HG03060 (cell line): ENCODE measurements at regions not wholly inside any gene's neighbourhood (a gene's known extent, or its start where the extent isn't known, plus 50 kb on each side); places are given as distances from the start of the nearest gene placed in this dataset.
"Not testable (repeated sequence)": the region's sequence is repeated elsewhere in the genome, so short reads cannot be mapped to it uniquely, and the experiment has no call there.

Experiments used
- ATAC-seq: cut with Tn5 transposase; IDR thresholded peaks from one replicate; pipeline ENCODE4 v1.9.1; 2021; ENCODE audit warnings: low read depth, moderate number of reproducible peaks; ENCODE audit not compliant: unreplicated experiment

DNA sequence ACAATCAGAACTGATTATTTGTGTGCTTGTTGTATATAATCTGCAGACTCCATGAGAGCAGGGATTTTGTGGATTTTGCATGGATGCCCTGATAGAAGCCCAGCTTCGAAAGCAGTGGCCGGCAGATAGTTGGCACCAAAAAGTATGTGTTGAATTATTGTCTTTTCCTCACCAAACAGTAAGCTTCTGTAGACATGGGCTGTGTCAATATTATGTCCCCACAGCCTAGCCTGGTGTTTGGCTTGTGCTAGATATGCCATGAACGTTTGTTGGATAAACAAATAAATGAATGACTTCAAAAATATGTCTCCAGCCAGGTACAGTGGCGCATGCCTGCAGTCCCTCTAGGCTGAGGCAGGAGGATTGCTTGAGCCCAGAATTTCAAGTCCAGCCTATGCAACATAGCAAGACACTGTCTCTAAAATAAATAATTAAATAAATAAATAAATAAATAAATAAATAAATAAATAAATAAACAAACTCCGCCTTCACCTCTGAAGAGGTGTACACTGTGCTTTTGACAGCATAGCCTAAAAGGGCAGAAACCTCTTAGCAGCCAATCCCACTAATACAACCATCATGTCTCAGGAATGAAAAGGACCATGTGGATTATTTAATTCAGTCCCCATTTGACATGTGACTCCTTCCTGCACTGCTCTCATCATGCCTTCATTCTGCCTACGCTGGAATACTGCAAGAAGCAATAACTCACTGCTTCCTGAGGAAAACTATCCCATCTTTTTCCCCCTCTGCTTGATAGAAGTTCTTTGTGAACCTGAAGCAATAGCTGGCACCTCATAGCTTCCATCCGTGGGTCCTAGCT is 335.2 kb downstream of the FBXW7 start:
- no peak for ATAC-seq

GRCh38 chr4:152197211-152197610 is 338.7 kb downstream of the FBXW7 start:
- ATAC-seq, result no peak

- ATAC-seq, result no peak
Measured at GRCh38 chr4:152195888-152196287, 340.0 kb downstream of the FBXW7 start.

- no peak for ATAC-seq
Measured at GRCh38 chr4:152193059-152193458, 342.8 kb downstream of the FBXW7 start.

GRCh38 chr4:152190907-152191306 is 345.0 kb downstream of the FBXW7 start:
- no peak for ATAC-seq

DNA sequence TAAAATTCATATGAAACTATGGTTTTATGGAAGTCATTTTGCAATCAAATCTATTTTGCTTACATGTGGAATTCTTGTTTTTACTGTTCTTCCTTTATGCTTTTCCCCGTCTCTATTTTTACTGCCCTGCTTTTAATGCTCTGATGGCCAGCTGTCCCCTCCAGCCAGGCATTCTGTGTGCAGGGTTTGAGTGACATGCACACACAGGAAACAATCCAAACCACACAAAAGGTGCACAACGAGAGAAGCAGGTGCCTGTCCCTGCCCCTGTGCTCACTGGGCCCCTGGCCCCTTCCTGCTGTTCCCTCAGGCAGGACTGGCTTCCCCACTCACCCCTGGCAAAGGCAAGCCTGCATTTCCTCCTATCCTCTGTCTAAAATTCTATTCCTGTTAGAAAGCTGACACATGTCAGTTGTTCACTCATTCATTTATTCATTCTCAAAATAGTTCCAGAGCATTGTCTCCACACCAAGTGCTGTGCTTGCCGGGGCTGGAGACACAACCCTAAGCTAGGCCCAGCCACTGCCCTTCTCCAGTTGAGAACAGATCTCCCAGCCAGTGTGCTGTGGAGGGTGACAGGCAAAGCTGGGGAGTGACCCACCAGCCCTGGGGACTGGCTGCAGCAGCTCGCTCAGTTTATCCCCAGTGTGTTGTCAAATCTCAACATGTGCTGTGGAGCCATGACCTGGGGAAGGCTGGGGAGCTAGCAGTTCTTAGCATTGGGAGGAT is 346.3 kb downstream of the FBXW7 start:
- no peak for ATAC-seq

GRCh38 chr4:152188801-152189200 is 347.1 kb downstream of the FBXW7 start:
- ATAC-seq, result no peak

GRCh38 chr4:152187693-152188092 is 348.2 kb downstream of the FBXW7 start:
- ATAC-seq, result no peak

GRCh38 chr4:152185786-152186550 is 349.9 kb downstream of the FBXW7 start:
- ATAC-seq, result no peak

- no peak for ATAC-seq
Measured at GRCh38 chr4:152181150-152181549, 354.7 kb downstream of the FBXW7 start.

GRCh38 chr4:152180369-152180768 is 355.5 kb downstream of the FBXW7 start:
- ATAC-seq, result no peak

GRCh38 chr4:152177538-152177937 is 358.4 kb downstream of the FBXW7 start:
- ATAC-seq, result not testable (repeated sequence)

DNA sequence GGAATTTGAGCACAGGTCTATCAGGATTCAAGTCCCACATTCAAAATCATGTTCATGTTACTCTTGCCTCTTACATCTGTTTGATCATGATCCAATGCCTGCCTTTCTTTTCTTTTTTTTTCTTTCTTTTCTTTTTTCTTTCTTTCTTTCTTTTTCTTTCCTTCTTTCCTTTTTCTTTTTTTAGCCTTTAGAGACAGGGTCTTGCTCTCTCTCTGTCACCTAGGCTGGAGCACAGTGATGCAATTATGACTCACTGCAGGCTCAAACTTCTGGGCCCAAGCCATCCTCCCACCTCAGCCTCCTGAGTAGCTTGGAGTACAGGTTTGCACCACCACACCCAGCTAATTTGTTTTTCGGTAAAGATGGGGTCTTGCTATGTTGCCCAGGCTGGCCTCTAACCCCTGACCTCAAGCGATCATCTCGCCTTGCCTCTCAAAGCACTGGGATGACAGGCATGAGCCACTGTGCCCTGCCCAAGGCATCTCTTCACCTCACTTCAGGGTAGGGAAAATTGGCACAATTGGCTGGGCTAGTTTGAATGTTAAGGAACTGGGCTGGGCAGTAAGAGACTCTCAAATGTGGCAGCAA is 359.2 kb downstream of the FBXW7 start:
- no peak for ATAC-seq

DNA sequence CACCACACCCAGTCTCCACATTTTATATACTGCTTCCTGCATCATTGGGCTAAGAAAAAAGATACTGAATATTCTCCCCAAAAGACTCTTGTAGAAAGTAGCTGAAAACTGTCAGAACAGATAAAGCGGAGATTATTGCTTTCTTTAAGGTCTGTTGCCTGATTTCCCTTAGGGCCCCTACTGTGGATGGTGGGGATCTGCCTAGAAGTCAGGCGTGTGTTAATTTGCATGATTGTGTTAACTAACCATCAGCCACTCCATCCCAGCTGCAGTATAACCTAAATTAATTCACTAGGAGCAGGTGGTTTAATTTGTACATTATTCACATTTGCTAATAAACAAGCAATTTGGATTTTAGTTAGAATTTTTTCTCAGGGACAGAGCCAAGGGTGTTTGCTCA is 360.3 kb downstream of the FBXW7 start:
- ATAC-seq, result no peak

- ATAC-seq, result no peak
Measured at GRCh38 chr4:152172146-152172545, 363.7 kb downstream of the FBXW7 start.

DNA sequence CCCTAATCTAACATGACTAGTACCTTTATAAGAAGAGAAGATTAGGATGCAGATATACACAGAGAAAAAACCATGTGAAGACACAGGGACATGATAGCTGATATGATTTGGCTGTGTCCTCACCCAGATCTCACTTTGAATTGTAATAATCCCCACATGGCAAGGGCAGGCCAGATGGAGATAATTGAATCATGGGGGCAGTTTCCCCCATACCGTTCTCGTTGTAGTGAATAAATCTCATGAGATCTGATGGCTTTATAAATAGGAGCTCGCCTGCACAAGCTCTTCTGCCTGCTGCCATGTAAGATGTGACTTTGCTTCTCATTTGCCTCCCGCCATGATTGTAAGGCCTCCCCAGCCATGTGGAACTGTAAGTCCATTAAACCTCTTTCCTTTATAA is 364.3 kb downstream of the FBXW7 start:
- no peak for ATAC-seq

DNA sequence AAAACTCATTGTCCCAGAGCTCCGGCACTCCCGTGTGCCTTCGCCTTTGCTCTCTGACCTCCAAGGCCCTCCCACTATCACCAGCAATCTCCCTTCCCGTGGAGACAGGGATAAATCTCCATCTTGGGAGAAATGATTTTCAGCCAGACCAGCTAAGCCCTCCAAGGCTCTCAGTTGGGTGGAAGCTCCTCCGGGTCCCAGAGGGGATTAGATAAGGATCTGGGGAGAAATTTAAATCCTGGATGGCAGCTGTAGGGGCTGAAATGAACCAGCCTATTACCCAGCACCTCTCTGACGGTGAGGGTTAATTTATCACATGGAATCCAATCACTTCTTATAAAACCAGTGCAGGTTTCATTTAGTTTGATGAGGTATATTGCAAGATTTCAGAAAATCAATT is 366.2 kb downstream of the FBXW7 start:
- no peak for ATAC-seq

- no peak for ATAC-seq
Measured at GRCh38 chr4:152168987-152169616, 366.8 kb downstream of the FBXW7 start.

DNA sequence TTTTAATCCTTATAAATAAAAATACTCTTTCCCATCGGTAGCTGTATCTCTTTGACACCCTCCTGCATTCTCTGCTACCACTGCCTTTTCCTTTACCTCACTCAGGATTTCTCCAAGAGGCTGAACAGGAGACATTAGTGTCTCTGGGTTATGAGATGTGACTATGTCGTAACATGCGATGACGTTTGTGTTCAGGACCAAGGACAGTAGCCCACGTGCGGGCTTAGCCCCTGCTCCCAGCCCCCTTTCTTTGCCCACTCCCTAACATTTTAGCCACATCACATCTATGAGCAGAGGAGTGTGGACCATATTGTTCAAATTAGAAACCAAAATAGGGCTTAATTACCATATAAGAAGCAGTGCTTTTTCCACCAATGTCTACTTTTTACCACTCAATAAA is 369.3 kb downstream of the FBXW7 start:
- ATAC-seq, result no peak

DNA sequence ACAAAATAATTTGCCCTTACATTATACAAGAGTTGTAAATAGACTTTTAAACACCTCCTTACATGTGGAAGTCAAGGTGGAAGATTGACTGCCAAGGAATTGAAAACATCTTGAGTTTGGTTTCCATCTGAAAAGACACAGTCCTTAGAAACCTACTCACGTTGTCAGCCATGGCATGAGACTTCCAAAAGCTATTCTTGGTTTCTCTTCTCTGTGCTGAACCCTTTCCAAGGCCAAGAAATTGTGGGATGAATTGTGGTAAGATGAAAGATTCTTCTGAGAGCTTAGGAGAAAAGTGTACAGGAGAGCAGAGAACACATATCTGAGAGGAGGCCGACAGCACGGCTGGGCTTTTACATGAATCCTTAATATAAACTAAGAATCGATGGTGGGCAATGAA is 370.0 kb downstream of the FBXW7 start:
- ATAC-seq, result no peak
